ENCODE measurements at regions not wholly inside any gene's neighbourhood (a gene's known extent, or its start where the extent isn't known, plus 50 kb on each side); places are given as distances from the start of the nearest gene placed in this dataset.

- Mint-ChIP-seq H3K36me3 (no peaks in the 10 kb centered on the region), H3K27ac (no peak overlapping the region), H3K27me3 (ENCODE audit: low read depth in 3 of 3) (peaks cover 1 to 6% (median 3%) of the 10 kb centered on the region in 3 donors), H3K4me3 (no peak overlapping the region), H3K4me1 (no peaks in the 10 kb centered on the region), H3K9me3 (peaks cover 0 to 4% (median 2%) of the 10 kb centered on the region in 7 donors)
- H3K36me3 ChIP-seq (replicated peaks in 1 of 2; ENCODE audit: control insufficient read depth in 1 of 2, insufficient read depth in 2 of 2, low read length in 2 of 2) = no peaks in the 10 kb centered on the region
- no peaks in the 10 kb centered on the region for H3K27me3 ChIP-seq (ENCODE audit: control insufficient read depth in 2 of 2, insufficient read depth in 2 of 2, low read length in 2 of 2)
- no peak overlapping the region for H3K4me2 ChIP-seq (replicated peaks; ENCODE audit: extremely low read depth, low read length, poor library complexity, severe bottlenecking)
- no peak for DNase-seq
- intact Hi-C loops (cut with micrococcal nuclease) = no loop called here
- H2AFZ ChIP-seq (ENCODE audit: insufficient read depth, low read depth, low read length, poor library complexity, severe bottlenecking) = no peak overlapping the region
- H3K27ac ChIP-seq (ENCODE audit: low read depth in 1 of 2, low read length in 2 of 2) = no peak overlapping the region
- H3K4me1 ChIP-seq (ENCODE audit: control insufficient read depth in 1 of 2, insufficient read depth in 2 of 2, low read length in 2 of 2) = no peaks in the 10 kb centered on the region
- WGBS (ENCODE audit: insufficient coverage) = 100% methylated on average over 1 of the region's 4 CpGs
- no peaks in the 10 kb centered on the region for H3K9me3 ChIP-seq (replicated peaks in 1 of 2; ENCODE audit: control insufficient read depth in 1 of 2, insufficient read depth in 1 of 2, low read length in 2 of 2)
- no peaks in the 10 kb centered on the region for H4K20me1 ChIP-seq (ENCODE audit: insufficient read depth, low read length)
- no peak overlapping the region for H3K4me3 ChIP-seq (replicated peaks in 1 of 3; ENCODE audit: low read depth in 2 of 3, low read length in 3 of 3)
- H3K79me2 ChIP-seq (ENCODE audit: insufficient read depth, low read length) = no peaks in the 10 kb centered on the region
- no peak overlapping the region for H3K9ac ChIP-seq (ENCODE audit: insufficient read depth, low read length, poor library complexity, severe bottlenecking)
- no peak for TF ChIP-seq CTCF (IDR thresholded peaks at IDR 0.05)
Observed at GRCh38 chr16:82357237-82357636, 187.2 kb upstream of the MPHOSPH6 start.

GRCh38 chr16:82350560-82350959 is 180.5 kb upstream of the MPHOSPH6 start:
- Histone ChIP-seq H3K27me3 (ENCODE audit: control insufficient read depth in 2 of 2, insufficient read depth in 2 of 2, low read length in 2 of 2) (no peaks in the 10 kb centered on the region), H3K4me3 (replicated peaks in 1 of 3; ENCODE audit: low read depth in 2 of 3, low read length in 3 of 3) (no peak overlapping the region), H3K27ac (ENCODE audit: low read depth in 1 of 2, low read length in 2 of 2) (no peak overlapping the region), H2AFZ (ENCODE audit: insufficient read depth, low read depth, low read length, poor library complexity, severe bottlenecking) (no peak overlapping the region), H3K9me3 (replicated peaks in 1 of 2; ENCODE audit: control insufficient read depth in 1 of 2, insufficient read depth in 1 of 2, low read length in 2 of 2) (no peaks in the 10 kb centered on the region), H3K36me3 (replicated peaks in 1 of 2; ENCODE audit: control insufficient read depth in 1 of 2, insufficient read depth in 2 of 2, low read length in 2 of 2) (no peaks in the 10 kb centered on the region), H3K4me2 (replicated peaks; ENCODE audit: extremely low read depth, low read length, poor library complexity, severe bottlenecking) (no peak overlapping the region), H3K9ac (ENCODE audit: insufficient read depth, low read length, poor library complexity, severe bottlenecking) (no peak overlapping the region), H3K4me1 (ENCODE audit: control insufficient read depth in 1 of 2, insufficient read depth in 2 of 2, low read length in 2 of 2) (no peaks in the 10 kb centered on the region), H3K79me2 (ENCODE audit: insufficient read depth, low read length) (no peaks in the 10 kb centered on the region), H4K20me1 (ENCODE audit: insufficient read depth, low read length) (no peaks in the 10 kb centered on the region)
- intact Hi-C loops (cut with micrococcal nuclease) = no loop called here
- DNase-seq = no peak
- Mint-ChIP-seq H3K27me3 (ENCODE audit: low read depth in 3 of 3) (peaks cover 0 to 4% (median 3%) of the 10 kb centered on the region in 3 donors), H3K27ac (no peak overlapping the region), H3K36me3 (no peaks in the 10 kb centered on the region), H3K4me1 (no peaks in the 10 kb centered on the region), H3K9me3 (peaks cover 0 to 6% (median 2%) of the 10 kb centered on the region in 7 donors), H3K4me3 (no peak overlapping the region)
- no peak for TF ChIP-seq CTCF (IDR thresholded peaks at IDR 0.05)
- WGBS (ENCODE audit: insufficient coverage) = no CpG with 5 or more reads among the region's 2 CpGs

All from CD14-positive monocyte (primary cell).